Naive B cell (primary cell): ENCODE measurements at regions not wholly inside any gene's neighbourhood (a gene's known extent, or its start where the extent isn't known, plus 50 kb on each side); places are given as distances from the start of the nearest gene placed in this dataset.
A peak's percentile ranks its signal among the peaks of the same experiment; 100 is the strongest.

ENCODE experiments used
- ATAC-seq, 2 donors: fragments of 150-1000 bp; cut with Tn5 transposase; 2 replicates each; pipeline ENCODE4 v1.10.0; 2021; ENCODE audit warnings: low read depth in 2 of 2, mild to moderate bottlenecking in 2 of 2, moderate library complexity in 2 of 2
- DNase-seq: peaks from one replicate; pipeline ENCODE4 v3.0.0; 2022
- H3K27ac Mint-ChIP-seq, 6 donors: one replicate each; pipeline ENCODE4 v1.8.0; 2020 to 2022; ENCODE audit warnings: mild to moderate bottlenecking in 6 of 6, mixed read lengths in 6 of 6, moderate library complexity in 5 of 6, inconsistent platforms in 2 of 6
- H3K27me3 Mint-ChIP-seq, 3 donors: one replicate each; pipeline ENCODE4 v1.8.0; 2021 to 2022; ENCODE audit warnings: mixed read lengths in 3 of 3, mild to moderate bottlenecking in 1 of 3
- H3K36me3 Mint-ChIP-seq, 2 donors: one replicate each; pipeline ENCODE4 v1.8.0; 2020 to 2022; ENCODE audit warnings: mixed read lengths in 2 of 2, inconsistent platforms in 1 of 2, mild to moderate bottlenecking in 1 of 2
- H3K4me1 Mint-ChIP-seq, 3 donors: one replicate each; pipeline ENCODE4 v1.8.0; 2020 to 2022; ENCODE audit warnings: mixed read lengths in 3 of 3, inconsistent platforms in 1 of 3, mild to moderate bottlenecking in 1 of 3, moderate library complexity in 1 of 3
- H3K4me3 Mint-ChIP-seq, 8 donors: one replicate each; pipeline ENCODE4 v1.8.0; 2020 to 2022; ENCODE audit warnings: mild to moderate bottlenecking in 8 of 8, mixed read lengths in 8 of 8, moderate library complexity in 8 of 8, inconsistent platforms in 2 of 8
- H3K9me3 Mint-ChIP-seq, 7 donors: one replicate each; pipeline ENCODE4 v1.8.0; 2020 to 2022; ENCODE audit warnings: mixed read lengths in 7 of 7, mild to moderate bottlenecking in 5 of 7, inconsistent platforms in 2 of 7, moderate library complexity in 1 of 7

GRCh38 chr6:168888786-168889345, 364.8 kb downstream of the THBS2 start:
- no peak for DNase-seq
- H3K4me1 Mint-ChIP-seq: peaks cover 6 to 7% (median 7%) of the 10 kb centered on the region in 3 donors
- H3K27ac Mint-ChIP-seq: peak overlapping the region in 2 of 6 donors; percentile 28 to 76

GRCh38 chr6:168888102-168888501, 365.5 kb downstream of the THBS2 start:
- Mint-ChIP-seq H3K27me3 (peaks cover 0 to 10% (median 0%) of the 10 kb centered on the region in 3 donors), H3K9me3 (no peaks in the 10 kb centered on the region), H3K4me1 (peaks cover 6 to 9% (median 8%) of the 10 kb centered on the region in 3 donors), H3K4me3 (no peak overlapping the region), H3K27ac (no peak overlapping the region), H3K36me3 (no peaks in the 10 kb centered on the region)
- ATAC-seq (no peak), DNase-seq (no peak)

More at GRCh38 chr6:168888786-168889345, 364.8 kb downstream of the THBS2 start:
- Mint-ChIP-seq H3K27me3 (peaks cover 0 to 10% (median 0%) of the 10 kb centered on the region in 3 donors), H3K9me3 (no peaks in the 10 kb centered on the region), H3K4me3 (peak overlapping the region in 1 of 8 donors; percentile 15), H3K36me3 (no peaks in the 10 kb centered on the region)
- ATAC-seq: no peak

- Mint-ChIP-seq H3K27me3 (peaks cover 0 to 10% (median 0%) of the 10 kb centered on the region in 3 donors), H3K9me3 (no peaks in the 10 kb centered on the region), H3K4me1 (peaks cover 6 to 9% (median 8%) of the 10 kb centered on the region in 3 donors), H3K27ac (no peak overlapping the region), H3K36me3 (no peaks in the 10 kb centered on the region), H3K4me3 (no peak overlapping the region)
- DNase-seq (no peak), ATAC-seq (no peak)
These were observed 366.0 kb downstream of the THBS2 start for GRCh38 chr6:168887621-168888020.

- peak overlapping the region in 1 of 6 donors; percentile 59 for H3K27ac Mint-ChIP-seq
- peaks cover 0 to 10% (median 0%) of the 10 kb centered on the region in 3 donors for H3K27me3 Mint-ChIP-seq
- H3K36me3 Mint-ChIP-seq: no peaks in the 10 kb centered on the region
- ATAC-seq: no peak
- peaks cover 6 to 9% (median 8%) of the 10 kb centered on the region in 3 donors for H3K4me1 Mint-ChIP-seq
- DNase-seq: no peak
- peak overlapping the region in 1 of 8 donors; percentile 35 for H3K4me3 Mint-ChIP-seq
- no peaks in the 10 kb centered on the region for H3K9me3 Mint-ChIP-seq
These were observed 366.7 kb downstream of the THBS2 start for GRCh38 chr6:168886964-168887363.

GRCh38 chr6:168885751-168886742, 367.6 kb downstream of the THBS2 start:
- Mint-ChIP-seq H3K4me1 (peaks cover 6 to 9% (median 8%) of the 10 kb centered on the region in 3 donors), H3K9me3 (no peaks in the 10 kb centered on the region), H3K27ac (no peak overlapping the region), H3K4me3 (peak overlapping the region in 1 of 8 donors; percentile 21), H3K27me3 (peaks cover 0 to 10% (median 0%) of the 10 kb centered on the region in 3 donors), H3K36me3 (no peaks in the 10 kb centered on the region)
- ATAC-seq (no peak), DNase-seq (no peak)

- no peak for ATAC-seq
- H3K27ac Mint-ChIP-seq: peak overlapping the region in 1 of 6 donors; percentile 65
- no peaks in the 10 kb centered on the region for H3K36me3 Mint-ChIP-seq
These were observed 368.4 kb downstream of the THBS2 start for GRCh38 chr6:168885196-168885595.

GRCh38 chr6:168884646-168885086, 369.0 kb downstream of the THBS2 start:
- peaks cover 6 to 9% (median 8%) of the 10 kb centered on the region in 3 donors for H3K4me1 Mint-ChIP-seq
- H3K9me3 Mint-ChIP-seq: no peaks in the 10 kb centered on the region
- ATAC-seq: peak; percentile 85
- DNase-seq: peak; percentile 57
- peak overlapping the region; percentile 78 to 93 (median 90) for H3K4me3 Mint-ChIP-seq
- peak overlapping the region in 3 of 6 donors; percentile 61 to 89 (median 65) for H3K27ac Mint-ChIP-seq
- no peaks in the 10 kb centered on the region for H3K36me3 Mint-ChIP-seq
- H3K27me3 Mint-ChIP-seq: peaks cover 3 to 10% (median 7%) of the 10 kb centered on the region in 3 donors

More at GRCh38 chr6:168885196-168885595, 368.4 kb downstream of the THBS2 start:
- no peak for DNase-seq
- Mint-ChIP-seq H3K4me3 (peak overlapping the region in 5 of 8 donors; percentile 42 to 93 (median 47)), H3K27me3 (peaks cover 3 to 10% (median 6%) of the 10 kb centered on the region in 3 donors), H3K9me3 (no peaks in the 10 kb centered on the region), H3K4me1 (peaks cover 6 to 9% (median 8%) of the 10 kb centered on the region in 3 donors)

GRCh38 chr6:168884050-168884645, 369.5 kb downstream of the THBS2 start:
- Mint-ChIP-seq H3K4me1 (peaks cover 6 to 9% (median 8%) of the 10 kb centered on the region in 3 donors), H3K27ac (peak overlapping the region in 3 of 6 donors; percentile 60 to 89 (median 61)), H3K9me3 (no peaks in the 10 kb centered on the region), H3K27me3 (peaks cover 3 to 10% (median 7%) of the 10 kb centered on the region in 3 donors), H3K36me3 (no peaks in the 10 kb centered on the region), H3K4me3 (peak overlapping the region; percentile 78 to 93 (median 90))
- DNase-seq (no peak), ATAC-seq (peak; percentile 47 to 66)

GRCh38 chr6:168883410-168884049, 370.1 kb downstream of the THBS2 start:
- H3K27ac Mint-ChIP-seq: no peak overlapping the region
- DNase-seq: no peak
- H3K9me3 Mint-ChIP-seq: no peaks in the 10 kb centered on the region
- H3K27me3 Mint-ChIP-seq: peaks cover 3 to 10% (median 7%) of the 10 kb centered on the region in 3 donors
- H3K36me3 Mint-ChIP-seq: no peaks in the 10 kb centered on the region
- H3K4me1 Mint-ChIP-seq: peaks cover 6 to 9% (median 8%) of the 10 kb centered on the region in 3 donors
- peak overlapping the region in 6 of 8 donors; percentile 78 to 92 (median 90) for H3K4me3 Mint-ChIP-seq
- ATAC-seq: no peak

GRCh38 chr6:168880271-168880670, 373.4 kb downstream of the THBS2 start:
- Mint-ChIP-seq H3K36me3 (no peaks in the 10 kb centered on the region), H3K27ac (no peak overlapping the region), H3K9me3 (no peaks in the 10 kb centered on the region), H3K27me3 (peaks cover 6 to 22% (median 12%) of the 10 kb centered on the region in 3 donors), H3K4me1 (peaks cover 6 to 9% (median 8%) of the 10 kb centered on the region in 3 donors), H3K4me3 (peak overlapping the region in 1 of 8 donors; percentile 54)
- no peak for DNase-seq
- no peak for ATAC-seq

GRCh38 chr6:168877821-168878282, 375.8 kb downstream of the THBS2 start:
- H3K4me1 Mint-ChIP-seq: no peaks in the 10 kb centered on the region
- no peaks in the 10 kb centered on the region for H3K9me3 Mint-ChIP-seq

GRCh38 chr6:168876956-168877355, 376.7 kb downstream of the THBS2 start:
- Mint-ChIP-seq H3K27me3 (peaks cover 6 to 38% (median 30%) of the 10 kb centered on the region in 3 donors), H3K36me3 (no peaks in the 10 kb centered on the region), H3K27ac (no peak overlapping the region), H3K4me1 (no peaks in the 10 kb centered on the region), H3K9me3 (no peaks in the 10 kb centered on the region), H3K4me3 (no peak overlapping the region)
- no peak for DNase-seq
- ATAC-seq: no peak

More at GRCh38 chr6:168877821-168878282, 375.8 kb downstream of the THBS2 start:
- Mint-ChIP-seq H3K27me3 (peaks cover 6 to 38% (median 29%) of the 10 kb centered on the region in 3 donors), H3K36me3 (no peaks in the 10 kb centered on the region), H3K4me3 (peak overlapping the region in 1 of 8 donors; percentile 62), H3K27ac (no peak overlapping the region)
- ATAC-seq (no peak), DNase-seq (no peak)
